HEK293 (cell line): ENCODE measurements at regions not wholly inside any gene's neighbourhood (a gene's known extent, or its start where the extent isn't known, plus 50 kb on each side); places are given as distances from the start of the nearest gene placed in this dataset.

ENCODE experiments used
- CTCF ChIA-PET: fragments of 350-600 bp; formaldehyde crosslinking; extraction: SDS; loops from one replicate; lab custom pipeline; 2021; ENCODE audit warnings: antibody characterized with exemption; lab: Yijun Ruan, JAX
- POLR2A ChIA-PET: fragments of 300-600 bp; formaldehyde crosslinking; extraction: SDS; loops from one replicate; lab custom pipeline; 2020; ENCODE audit warnings: antibody characterized with exemption, inconsistent platforms; lab: Yijun Ruan, JAX
- H3K27ac ChIP-seq: fragments of 200-500 bp; sonication (Bioruptor generic); 2 replicates; pipeline ENCODE4 v1.5.1; 2014; ENCODE audit warnings: low read depth, low read length, control low read depth, inconsistent platforms; ENCODE audit errors: extremely low read depth
- H3K36me3 ChIP-seq, 2 experiments: fragments of 200-500 bp in 1 of 2; sonication (Bioruptor generic) in 1 of 2; 1 replicate in 1 of 2; 2 replicates in 1 of 2; pipeline ENCODE4 v1.5.1; 2014 to 2017; ENCODE audit warnings: inconsistent platforms in 2 of 2, low read length in 2 of 2; ENCODE audit not compliant: control insufficient read depth in 2 of 2, insufficient read depth in 1 of 2
- H3K4me1 ChIP-seq: fragments of 200-500 bp; sonication (Bioruptor generic); 2 replicates; pipeline ENCODE4 v1.5.1; 2014; ENCODE audit warnings: mild to moderate bottlenecking, low read length, inconsistent platforms; ENCODE audit not compliant: control insufficient read depth, insufficient read depth
- H3K4me3 ChIP-seq: 2 replicates; pipeline ENCODE4 v1.5.1; 2011; ENCODE audit warnings: low read depth, mild to moderate bottlenecking, control low read depth, low read length, moderate library complexity
- H3K9me3 ChIP-seq: fragments of 200-500 bp; sonication (Bioruptor generic); 2 replicates; pipeline ENCODE4 v1.5.1; 2014; ENCODE audit warnings: low read depth, low read length, inconsistent platforms; ENCODE audit not compliant: control insufficient read depth, insufficient read depth
- IKZF3 ChIP-seq: fragments of 450-650 bp; IDR thresholded peaks from 2 replicates; pipeline ENCODE4 v1.5.0; 2018; ENCODE audit warnings: missing biosample characterization, mild to moderate bottlenecking, missing genetic modification characterization, moderate library complexity
- KLF1 ChIP-seq: fragments of 450-650 bp; formaldehyde crosslinking; IDR thresholded peaks from 2 replicates; pipeline ENCODE4 v1.5.1; 2016; ENCODE audit warnings: missing biosample characterization, missing genetic modification characterization
- KLF10 ChIP-seq: fragments of 450-650 bp; IDR thresholded peaks from 2 replicates; pipeline ENCODE4 v1.5.1; 2018; ENCODE audit warnings: missing biosample characterization, mild to moderate bottlenecking, missing genetic modification characterization
- MEIS1 ChIP-seq: sonication (generic); formaldehyde crosslinking; IDR thresholded peaks from 2 replicates; pipeline ENCODE4 v1.8.1; 2022; ENCODE audit warnings: missing genetic modification reagents, mild to moderate bottlenecking, borderline replicate concordance
- OSR2 ChIP-seq: fragments of 450-650 bp; formaldehyde crosslinking; IDR thresholded peaks from 2 replicates; pipeline ENCODE4 v1.5.1; 2016; ENCODE audit warnings: missing biosample characterization, missing genetic modification characterization
- PRDM1 ChIP-seq: fragments of 450-650 bp; formaldehyde crosslinking; IDR thresholded peaks from 2 replicates; pipeline ENCODE4; 2016; ENCODE audit warnings: missing biosample characterization, missing genetic modification characterization
- TRIM28 ChIP-seq: IDR thresholded peaks from 2 replicates; pipeline ENCODE4 v1.6.1; 2011; ENCODE audit warnings: low read length, control low read depth, borderline replicate concordance
- ZBTB48 ChIP-seq: fragments of 450-650 bp; formaldehyde crosslinking; IDR thresholded peaks from 2 replicates; pipeline ENCODE4 v1.5.1; 2016; ENCODE audit warnings: missing biosample characterization, missing genetic modification characterization
- ZBTB8A ChIP-seq: fragments of 450-650 bp; formaldehyde crosslinking; IDR thresholded peaks from 2 replicates; pipeline ENCODE4 v1.5.1; 2016; ENCODE audit warnings: missing biosample characterization, missing genetic modification characterization
- ZFHX2 ChIP-seq: fragments of 450-650 bp; formaldehyde crosslinking; conservative IDR thresholded peaks from 2 replicates; pipeline ENCODE4 v1.5.1; 2016; ENCODE audit warnings: missing biosample characterization, missing genetic modification characterization
- ZNF121 ChIP-seq: fragments of 450-650 bp; formaldehyde crosslinking; IDR thresholded peaks from 2 replicates; pipeline ENCODE4 v1.5.1; 2016; ENCODE audit warnings: missing biosample characterization, missing genetic modification characterization
- ZNF184 ChIP-seq: fragments of 450-650 bp; IDR thresholded peaks from 2 replicates; pipeline ENCODE4 v1.5.1; 2018; ENCODE audit warnings: missing biosample characterization, mild to moderate bottlenecking, missing genetic modification characterization
- ZNF19 ChIP-seq: fragments of 450-650 bp; formaldehyde crosslinking; IDR thresholded peaks from 2 replicates; pipeline ENCODE4; 2016; ENCODE audit warnings: missing biosample characterization, missing genetic modification characterization, low read depth
- ZNF266 ChIP-seq: fragments of 450-650 bp; formaldehyde crosslinking; IDR thresholded peaks from 2 replicates; pipeline ENCODE4 v1.5.1; 2016; ENCODE audit warnings: missing biosample characterization, missing genetic modification characterization, low read depth
- ZNF426 ChIP-seq: fragments of 450-650 bp; formaldehyde crosslinking; IDR thresholded peaks from 2 replicates; pipeline ENCODE4 v1.5.1; 2017; ENCODE audit warnings: missing biosample characterization, missing genetic modification characterization, mild to moderate bottlenecking, inconsistent platforms, moderate library complexity
- ZNF48 ChIP-seq: fragments of 450-650 bp; formaldehyde crosslinking; IDR thresholded peaks from 2 replicates; pipeline ENCODE4 v1.5.1; 2016; ENCODE audit warnings: missing biosample characterization, missing genetic modification characterization
- ZNF560 ChIP-seq: fragments of 450-650 bp; formaldehyde crosslinking; IDR thresholded peaks from 2 replicates; pipeline ENCODE4 v1.5.1; 2017; ENCODE audit warnings: missing biosample characterization, missing genetic modification characterization, borderline replicate concordance
- ZNF571 ChIP-seq: fragments of 450-650 bp; formaldehyde crosslinking; IDR thresholded peaks from 2 replicates; pipeline ENCODE4 v1.5.0; 2017; ENCODE audit warnings: missing biosample characterization, missing genetic modification characterization
- ZNF664 ChIP-seq: fragments of 450-650 bp; formaldehyde crosslinking; IDR thresholded peaks from 2 replicates; pipeline ENCODE4 v1.5.1; 2016; ENCODE audit warnings: missing biosample characterization, missing genetic modification characterization
- ZNF707 ChIP-seq: fragments of 450-650 bp; formaldehyde crosslinking; IDR thresholded peaks from 2 replicates; pipeline ENCODE4 v1.5.1; 2016; ENCODE audit warnings: missing biosample characterization, missing genetic modification characterization
- ZNF792 ChIP-seq: fragments of 450-650 bp; formaldehyde crosslinking; IDR thresholded peaks from 2 replicates; pipeline ENCODE4 v1.5.1; 2016; ENCODE audit warnings: missing biosample characterization, missing genetic modification characterization
- ZNF830 ChIP-seq: fragments of 450-650 bp; IDR thresholded peaks from 2 replicates; pipeline ENCODE4 v1.5.0; 2018; ENCODE audit warnings: missing biosample characterization, missing genetic modification characterization, low read depth, mild to moderate bottlenecking, moderate library complexity
- ZSCAN23 ChIP-seq: fragments of 450-650 bp; formaldehyde crosslinking; IDR thresholded peaks from 2 replicates; pipeline ENCODE4 v1.5.1; 2016; ENCODE audit warnings: missing biosample characterization, missing genetic modification characterization
- ZSCAN30 ChIP-seq: fragments of 450-650 bp; IDR thresholded peaks from 2 replicates; pipeline ENCODE4 v1.5.1; 2018; ENCODE audit warnings: missing biosample characterization, mild to moderate bottlenecking, missing genetic modification characterization, moderate library complexity
- TF ChIP-seq, protein P1 (sequence below): fragments of 450-650 bp; formaldehyde crosslinking; IDR thresholded peaks from 2 replicates; pipeline ENCODE4 v1.5.1; 2016; ENCODE audit warnings: missing biosample characterization, missing genetic modification characterization, borderline replicate concordance
- TF ChIP-seq, protein P2 (sequence below): fragments of 450-650 bp; formaldehyde crosslinking; IDR thresholded peaks from 2 replicates; pipeline ENCODE4 v1.5.1; 2016; ENCODE audit warnings: missing biosample characterization, missing genetic modification characterization, borderline replicate concordance
- TF ChIP-seq, protein P3 (sequence below): fragments of 450-650 bp; formaldehyde crosslinking; IDR thresholded peaks from 2 replicates; pipeline ENCODE4 v1.5.1; 2017; ENCODE audit warnings: missing biosample characterization, missing genetic modification characterization
- TF ChIP-seq, protein P4 (sequence below): fragments of 450-650 bp; formaldehyde crosslinking; IDR thresholded peaks from 2 replicates; pipeline ENCODE4 v1.5.1; 2016; ENCODE audit warnings: missing biosample characterization, missing genetic modification characterization

DNA sequence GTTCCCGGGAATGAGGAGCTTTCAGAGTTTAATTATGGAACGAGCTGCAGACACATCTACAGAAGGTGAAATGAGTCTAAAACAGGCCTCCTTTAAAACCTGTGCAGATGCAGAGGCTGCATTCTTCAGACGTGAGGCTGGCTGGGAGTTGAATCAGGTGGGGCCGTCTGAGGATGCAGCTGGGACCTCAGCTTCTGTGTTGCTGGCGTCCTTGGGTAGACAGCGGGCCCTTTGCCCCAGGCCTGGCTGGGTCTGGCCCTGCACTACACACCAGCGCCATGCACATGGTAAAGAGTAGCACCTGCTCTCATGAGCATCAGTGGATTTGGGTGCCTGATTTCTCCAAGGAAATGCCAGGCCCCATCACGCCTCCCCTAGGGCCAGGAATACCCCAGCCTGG, 67.3 kb downstream of the TMEM18 start:
- TF ChIP-seq ZNF426 (tag by site-specific recombination) (no peak), ZBTB48 (no peak), KLF10 (tag by site-specific recombination) (no peak), ZBTB8A (tag by site-specific recombination) (no peak), ZNF184 (tag by site-specific recombination) (no peak), IKZF3 (tag by site-specific recombination) (no peak), ZNF121 (tag by site-specific recombination) (no peak), ZSCAN30 (tag by site-specific recombination) (no peak), ZNF266 (tag by site-specific recombination) (no peak), ZNF830 (tag by site-specific recombination) (no peak), OSR2 (tag by site-specific recombination) (no peak), ZNF48 (tag by site-specific recombination) (no peak), ZNF664 (tag by site-specific recombination) (no peak)
- TF ChIP-seq, protein P1, sequence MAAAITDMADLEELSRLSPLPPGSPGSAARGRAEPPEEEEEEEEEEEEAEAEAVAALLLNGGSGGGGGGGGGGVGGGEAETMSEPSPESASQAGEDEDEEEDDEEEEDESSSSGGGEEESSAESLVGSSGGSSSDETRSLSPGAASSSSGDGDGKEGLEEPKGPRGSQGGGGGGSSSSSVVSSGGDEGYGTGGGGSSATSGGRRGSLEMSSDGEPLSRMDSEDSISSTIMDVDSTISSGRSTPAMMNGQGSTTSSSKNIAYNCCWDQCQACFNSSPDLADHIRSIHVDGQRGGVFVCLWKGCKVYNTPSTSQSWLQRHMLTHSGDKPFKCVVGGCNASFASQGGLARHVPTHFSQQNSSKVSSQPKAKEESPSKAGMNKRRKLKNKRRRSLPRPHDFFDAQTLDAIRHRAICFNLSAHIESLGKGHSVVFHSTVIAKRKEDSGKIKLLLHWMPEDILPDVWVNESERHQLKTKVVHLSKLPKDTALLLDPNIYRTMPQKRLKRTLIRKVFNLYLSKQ (tag by site-specific recombination), result no peak
- TF ChIP-seq, protein P2, sequence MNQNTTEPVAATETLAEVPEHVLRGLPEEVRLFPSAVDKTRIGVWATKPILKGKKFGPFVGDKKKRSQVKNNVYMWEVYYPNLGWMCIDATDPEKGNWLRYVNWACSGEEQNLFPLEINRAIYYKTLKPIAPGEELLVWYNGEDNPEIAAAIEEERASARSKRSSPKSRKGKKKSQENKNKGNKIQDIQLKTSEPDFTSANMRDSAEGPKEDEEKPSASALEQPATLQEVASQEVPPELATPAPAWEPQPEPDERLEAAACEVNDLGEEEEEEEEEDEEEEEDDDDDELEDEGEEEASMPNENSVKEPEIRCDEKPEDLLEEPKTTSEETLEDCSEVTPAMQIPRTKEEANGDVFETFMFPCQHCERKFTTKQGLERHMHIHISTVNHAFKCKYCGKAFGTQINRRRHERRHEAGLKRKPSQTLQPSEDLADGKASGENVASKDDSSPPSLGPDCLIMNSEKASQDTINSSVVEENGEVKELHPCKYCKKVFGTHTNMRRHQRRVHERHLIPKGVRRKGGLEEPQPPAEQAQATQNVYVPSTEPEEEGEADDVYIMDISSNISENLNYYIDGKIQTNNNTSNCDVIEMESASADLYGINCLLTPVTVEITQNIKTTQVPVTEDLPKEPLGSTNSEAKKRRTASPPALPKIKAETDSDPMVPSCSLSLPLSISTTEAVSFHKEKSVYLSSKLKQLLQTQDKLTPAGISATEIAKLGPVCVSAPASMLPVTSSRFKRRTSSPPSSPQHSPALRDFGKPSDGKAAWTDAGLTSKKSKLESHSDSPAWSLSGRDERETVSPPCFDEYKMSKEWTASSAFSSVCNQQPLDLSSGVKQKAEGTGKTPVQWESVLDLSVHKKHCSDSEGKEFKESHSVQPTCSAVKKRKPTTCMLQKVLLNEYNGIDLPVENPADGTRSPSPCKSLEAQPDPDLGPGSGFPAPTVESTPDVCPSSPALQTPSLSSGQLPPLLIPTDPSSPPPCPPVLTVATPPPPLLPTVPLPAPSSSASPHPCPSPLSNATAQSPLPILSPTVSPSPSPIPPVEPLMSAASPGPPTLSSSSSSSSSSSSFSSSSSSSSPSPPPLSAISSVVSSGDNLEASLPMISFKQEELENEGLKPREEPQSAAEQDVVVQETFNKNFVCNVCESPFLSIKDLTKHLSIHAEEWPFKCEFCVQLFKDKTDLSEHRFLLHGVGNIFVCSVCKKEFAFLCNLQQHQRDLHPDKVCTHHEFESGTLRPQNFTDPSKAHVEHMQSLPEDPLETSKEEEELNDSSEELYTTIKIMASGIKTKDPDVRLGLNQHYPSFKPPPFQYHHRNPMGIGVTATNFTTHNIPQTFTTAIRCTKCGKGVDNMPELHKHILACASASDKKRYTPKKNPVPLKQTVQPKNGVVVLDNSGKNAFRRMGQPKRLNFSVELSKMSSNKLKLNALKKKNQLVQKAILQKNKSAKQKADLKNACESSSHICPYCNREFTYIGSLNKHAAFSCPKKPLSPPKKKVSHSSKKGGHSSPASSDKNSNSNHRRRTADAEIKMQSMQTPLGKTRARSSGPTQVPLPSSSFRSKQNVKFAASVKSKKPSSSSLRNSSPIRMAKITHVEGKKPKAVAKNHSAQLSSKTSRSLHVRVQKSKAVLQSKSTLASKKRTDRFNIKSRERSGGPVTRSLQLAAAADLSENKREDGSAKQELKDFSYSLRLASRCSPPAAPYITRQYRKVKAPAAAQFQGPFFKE (tag by site-specific recombination), result no peak
- Histone ChIP-seq H3K4me1 (no peaks in the 10 kb centered on the region), H3K9me3 (no peaks in the 10 kb centered on the region), H3K27ac (no peak overlapping the region), H3K36me3 (no peaks in the 10 kb centered on the region), H3K4me3 (no peak overlapping the region)
- CTCF ChIA-PET, result interaction anchor here (0.6 to 1.2 kb wide), 2 partner anchors 23 to 79 kb away, joined by 3 to 4 read pairs; no protein-coding TSS in a partner anchor
- POLR2A ChIA-PET, result no interaction called here

DNA sequence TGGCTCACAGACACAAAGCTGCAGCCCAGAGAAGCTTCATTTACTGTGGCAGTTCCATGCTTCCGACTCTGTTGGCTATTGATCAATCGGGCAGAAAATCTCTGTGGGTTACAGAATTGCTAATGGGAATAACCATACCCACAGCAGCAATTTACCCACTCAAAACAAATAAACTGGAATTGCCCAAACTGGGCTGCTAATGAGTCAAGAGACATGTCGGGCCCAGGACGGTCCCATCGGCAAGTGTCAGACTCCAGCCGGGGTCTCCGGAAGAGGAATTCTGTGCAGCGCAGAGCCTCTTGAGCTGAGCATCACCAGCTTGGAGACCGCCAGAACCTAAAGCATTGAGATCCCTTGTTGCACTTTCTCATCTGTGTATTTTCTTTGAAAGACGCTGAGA, 67.8 kb downstream of the TMEM18 start:
- ChIA-PET CTCF (interaction anchor here (1.2 kb wide), 1 partner anchor 79 kb away, joined by 4 read pairs; no protein-coding TSS in a partner anchor), POLR2A (no interaction called here)
- Histone ChIP-seq H3K4me1 (no peaks in the 10 kb centered on the region), H3K4me3 (no peak overlapping the region), H3K27ac (no peak overlapping the region), H3K36me3 (no peaks in the 10 kb centered on the region), H3K9me3 (no peaks in the 10 kb centered on the region)
- TF ChIP-seq MEIS1 (CRISPR knock-in tag) (no peak), ZNF560 (no peak), PRDM1 (tag by site-specific recombination) (no peak), KLF1 (tag by site-specific recombination) (no peak), ZNF121 (tag by site-specific recombination) (no peak), ZNF426 (tag by site-specific recombination) (no peak), ZNF571 (tag by site-specific recombination) (no peak), ZFHX2 (tag by site-specific recombination) (no peak), ZSCAN23 (tag by site-specific recombination) (no peak), ZNF707 (tag by site-specific recombination) (no peak), ZNF792 (tag by site-specific recombination) (no peak), TRIM28 (no peak), ZNF19 (tag by site-specific recombination) (no peak), IKZF3 (tag by site-specific recombination) (no peak)
- TF ChIP-seq, protein P3, sequence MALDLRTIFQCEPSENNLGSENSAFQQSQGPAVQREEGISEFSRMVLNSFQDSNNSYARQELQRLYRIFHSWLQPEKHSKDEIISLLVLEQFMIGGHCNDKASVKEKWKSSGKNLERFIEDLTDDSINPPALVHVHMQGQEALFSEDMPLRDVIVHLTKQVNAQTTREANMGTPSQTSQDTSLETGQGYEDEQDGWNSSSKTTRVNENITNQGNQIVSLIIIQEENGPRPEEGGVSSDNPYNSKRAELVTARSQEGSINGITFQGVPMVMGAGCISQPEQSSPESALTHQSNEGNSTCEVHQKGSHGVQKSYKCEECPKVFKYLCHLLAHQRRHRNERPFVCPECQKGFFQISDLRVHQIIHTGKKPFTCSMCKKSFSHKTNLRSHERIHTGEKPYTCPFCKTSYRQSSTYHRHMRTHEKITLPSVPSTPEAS (tag by site-specific recombination), result no peak
- TF ChIP-seq, protein P4, sequence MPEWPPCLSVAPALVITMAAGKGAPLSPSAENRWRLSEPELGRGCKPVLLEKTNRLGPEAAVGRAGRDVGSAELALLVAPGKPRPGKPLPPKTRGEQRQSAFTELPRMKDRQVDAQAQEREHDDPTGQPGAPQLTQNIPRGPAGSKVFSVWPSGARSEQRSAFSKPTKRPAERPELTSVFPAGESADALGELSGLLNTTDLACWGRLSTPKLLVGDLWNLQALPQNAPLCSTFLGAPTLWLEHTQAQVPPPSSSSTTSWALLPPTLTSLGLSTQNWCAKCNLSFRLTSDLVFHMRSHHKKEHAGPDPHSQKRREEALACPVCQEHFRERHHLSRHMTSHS (tag by site-specific recombination), result no peak
